ENCODE measurements at regions not wholly inside any gene's neighbourhood (a gene's known extent, or its start where the extent isn't known, plus 50 kb on each side); places are given as distances from the start of the nearest gene placed in this dataset.

GRCh38 chr1:172801771-172802322, 142.9 kb downstream of the FASLG start:
- Histone ChIP-seq H3K4me1 (no peaks in the 10 kb centered on the region), H3K27ac (no peak overlapping the region), H3K27me3 (no peaks in the 10 kb centered on the region), H3K36me3 (no peaks in the 10 kb centered on the region), H3K4me3 (no peak overlapping the region), H3K9me3 (peaks cover 7 to 13% of the 10 kb centered on the region in 2 donors)
- intact Hi-C loops (cut with DNase I; ENCODE audit: low total_unique reads), result no loop called here
- no peak for TF ChIP-seq POLR2AphosphoS5 (IDR thresholded peaks at IDR 0.05)
- TF ChIP-seq POLR2A (IDR thresholded peaks at IDR 0.05), result no peak
- TF ChIP-seq, protein P1, sequence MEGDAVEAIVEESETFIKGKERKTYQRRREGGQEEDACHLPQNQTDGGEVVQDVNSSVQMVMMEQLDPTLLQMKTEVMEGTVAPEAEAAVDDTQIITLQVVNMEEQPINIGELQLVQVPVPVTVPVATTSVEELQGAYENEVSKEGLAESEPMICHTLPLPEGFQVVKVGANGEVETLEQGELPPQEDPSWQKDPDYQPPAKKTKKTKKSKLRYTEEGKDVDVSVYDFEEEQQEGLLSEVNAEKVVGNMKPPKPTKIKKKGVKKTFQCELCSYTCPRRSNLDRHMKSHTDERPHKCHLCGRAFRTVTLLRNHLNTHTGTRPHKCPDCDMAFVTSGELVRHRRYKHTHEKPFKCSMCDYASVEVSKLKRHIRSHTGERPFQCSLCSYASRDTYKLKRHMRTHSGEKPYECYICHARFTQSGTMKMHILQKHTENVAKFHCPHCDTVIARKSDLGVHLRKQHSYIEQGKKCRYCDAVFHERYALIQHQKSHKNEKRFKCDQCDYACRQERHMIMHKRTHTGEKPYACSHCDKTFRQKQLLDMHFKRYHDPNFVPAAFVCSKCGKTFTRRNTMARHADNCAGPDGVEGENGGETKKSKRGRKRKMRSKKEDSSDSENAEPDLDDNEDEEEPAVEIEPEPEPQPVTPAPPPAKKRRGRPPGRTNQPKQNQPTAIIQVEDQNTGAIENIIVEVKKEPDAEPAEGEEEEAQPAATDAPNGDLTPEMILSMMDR (IDR thresholded peaks at IDR 0.05), result no peak
- DNase-seq (ENCODE audit: low spot score in 2 of 2), result no peak

GRCh38 chr1:172809750-172810149, 150.8 kb downstream of the FASLG start:
- no peaks in the 10 kb centered on the region for H3K9me3 ChIP-seq
- H3K27ac ChIP-seq, result no peak overlapping the region
- TF ChIP-seq POLR2A (IDR thresholded peaks at IDR 0.05), result no peak
- no peak for TF ChIP-seq POLR2AphosphoS5 (IDR thresholded peaks at IDR 0.05)
- TF ChIP-seq, protein P1 (IDR thresholded peaks at IDR 0.05), result no peak
- DNase-seq (ENCODE audit: low spot score in 2 of 2), result no peak
- no peaks in the 10 kb centered on the region for H3K4me1 ChIP-seq
- H3K36me3 ChIP-seq, result no peaks in the 10 kb centered on the region
- intact Hi-C loops (cut with DNase I; ENCODE audit: low total_unique reads), result no loop called here
- H3K27me3 ChIP-seq, result no peaks in the 10 kb centered on the region
- no peak overlapping the region for H3K4me3 ChIP-seq

GRCh38 chr1:172810480-172811175, 151.7 kb downstream of the FASLG start:
- Histone ChIP-seq H3K27me3 (no peaks in the 10 kb centered on the region), H3K9me3 (no peaks in the 10 kb centered on the region), H3K36me3 (no peaks in the 10 kb centered on the region), H3K27ac (no peak overlapping the region), H3K4me3 (no peak overlapping the region), H3K4me1 (no peaks in the 10 kb centered on the region)
- TF ChIP-seq POLR2AphosphoS5 (IDR thresholded peaks at IDR 0.05) (no peak), POLR2A (IDR thresholded peaks at IDR 0.05) (no peak)
- TF ChIP-seq, protein P1 (IDR thresholded peaks at IDR 0.05), result no peak
- intact Hi-C loops (cut with DNase I; ENCODE audit: low total_unique reads), result no loop called here
- no peak for DNase-seq (ENCODE audit: low spot score in 2 of 2)

- TF ChIP-seq POLR2A (IDR thresholded peaks at IDR 0.05), result no peak
- no peak for TF ChIP-seq POLR2AphosphoS5 (IDR thresholded peaks at IDR 0.05)
- TF ChIP-seq, protein P1 (IDR thresholded peaks at IDR 0.05), result no peak
- no peak overlapping the region for H3K27ac ChIP-seq
- no peaks in the 10 kb centered on the region for H3K36me3 ChIP-seq
- H3K27me3 ChIP-seq, result no peaks in the 10 kb centered on the region
- H3K9me3 ChIP-seq, result no peaks in the 10 kb centered on the region
- DNase-seq (ENCODE audit: low spot score in 2 of 2), result no peak
- no peak overlapping the region for H3K4me3 ChIP-seq
- intact Hi-C loops (cut with DNase I; ENCODE audit: low total_unique reads), result loop anchor here (2.0 kb wide), 1 partner anchor 37 kb away; no protein-coding TSS in a partner anchor
- H3K4me1 ChIP-seq, result no peaks in the 10 kb centered on the region
These were observed 152.8 kb downstream of the FASLG start for GRCh38 chr1:172811694-172812093.

DNA sequence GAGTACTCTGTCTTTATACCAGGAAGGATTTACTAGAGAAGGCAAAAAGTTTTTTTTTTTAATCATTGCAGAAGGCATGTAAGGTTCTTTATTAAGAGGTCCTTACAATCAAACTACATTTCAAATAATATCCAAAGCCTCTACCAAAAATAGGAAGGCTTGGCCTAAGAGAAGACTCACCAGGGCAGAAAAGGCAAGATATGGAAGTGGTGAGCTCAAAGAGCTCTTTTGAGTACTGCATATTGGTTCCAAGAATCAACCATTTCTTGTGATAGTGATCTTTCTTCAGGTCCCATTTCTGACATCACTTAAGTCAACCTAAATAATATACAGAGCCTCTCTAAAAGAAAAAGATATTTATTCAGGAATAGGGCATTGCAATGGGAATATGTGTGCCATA, 153.2 kb downstream of the FASLG start:
- Histone ChIP-seq H3K27ac (no peak overlapping the region), H3K9me3 (no peaks in the 10 kb centered on the region), H3K4me1 (no peaks in the 10 kb centered on the region), H3K27me3 (no peaks in the 10 kb centered on the region), H3K4me3 (no peak overlapping the region), H3K36me3 (no peaks in the 10 kb centered on the region)
- DNase-seq (ENCODE audit: low spot score in 2 of 2), result no peak
- intact Hi-C loops (cut with DNase I; ENCODE audit: low total_unique reads), result loop anchor here (2.0 kb wide), 1 partner anchor 37 kb away; no protein-coding TSS in a partner anchor
- TF ChIP-seq POLR2A (IDR thresholded peaks at IDR 0.05), result no peak
- TF ChIP-seq POLR2AphosphoS5 (IDR thresholded peaks at IDR 0.05), result no peak
- TF ChIP-seq, protein P1 (IDR thresholded peaks at IDR 0.05), result no peak

Data from breast epithelium (tissue), 4 donors.